SK-N-SH (cell line): ENCODE measurements at regions not wholly inside any gene's neighbourhood (a gene's known extent, or its start where the extent isn't known, plus 50 kb on each side); places are given as distances from the start of the nearest gene placed in this dataset.

Experiments
- CHD2 ChIP-seq: fragments of 150-350 bp; IDR thresholded peaks from 2 replicates; pipeline ENCODE4 v1.6.1; 2018; ENCODE audit warnings: low read length; ENCODE audit not compliant: partially characterized antibody
- ELF1 ChIP-seq: IDR thresholded peaks from 2 replicates; pipeline ENCODE4 v1.4.0; 2012
- FOSL2 ChIP-seq: IDR thresholded peaks from 2 replicates; pipeline ENCODE4 v1.4.0; 2012; ENCODE audit warnings: low read depth, mild to moderate bottlenecking, moderate library complexity, borderline replicate concordance
- JUND ChIP-seq: IDR thresholded peaks from 2 replicates; pipeline ENCODE4 v1.4.0; 2012
- POLR2AphosphoS5 ChIP-seq: IDR thresholded peaks from 2 replicates; pipeline ENCODE4 v1.6.1; 2012; ENCODE audit warnings: low read depth, low read length
- RAD21 ChIP-seq: IDR thresholded peaks from 2 replicates; pipeline ENCODE4 v1.6.1; 2012; ENCODE audit warnings: mild to moderate bottlenecking, low read length
- RFX5 ChIP-seq: IDR thresholded peaks from 2 replicates; pipeline ENCODE4 v1.6.1; 2012; ENCODE audit warnings: mild to moderate bottlenecking, improper control_type of control experiment, low read length
- RXRA ChIP-seq: IDR thresholded peaks from 2 replicates; pipeline ENCODE4 v1.4.0; 2012; ENCODE audit warnings: low read depth, mild to moderate bottlenecking, borderline replicate concordance
- SIN3A ChIP-seq: IDR thresholded peaks from 2 replicates; pipeline ENCODE4 v1.6.1; 2012; ENCODE audit warnings: low read depth, mild to moderate bottlenecking, low read length, moderate library complexity, borderline replicate concordance
- TAF1 ChIP-seq: IDR thresholded peaks from 2 replicates; pipeline ENCODE4 v1.6.1; 2012; ENCODE audit warnings: low read depth, mild to moderate bottlenecking, low read length, moderate library complexity, borderline replicate concordance
- YY1 ChIP-seq: IDR thresholded peaks from 2 replicates; pipeline ENCODE4 v1.4.0; 2012; ENCODE audit warnings: low read depth, mild to moderate bottlenecking
- TF ChIP-seq, protein P1 (sequence below): fragments of 200-600 bp; sonication (generic); IDR thresholded peaks from 2 replicates; pipeline ENCODE4 v1.6.1; 2017; ENCODE audit warnings: antibody characterized with exemption, mild to moderate bottlenecking, moderate library complexity
- TF ChIP-seq, protein P2 (sequence below): fragments of 150-350 bp; IDR thresholded peaks from 2 replicates; pipeline ENCODE4 v1.6.1; 2017; ENCODE audit warnings: antibody characterized with exemption, low read length, low read depth, borderline replicate concordance
- TF ChIP-seq, protein P3 (sequence below): IDR thresholded peaks from 2 replicates; pipeline ENCODE4 v1.4.0; 2012; ENCODE audit warnings: low read depth

DNA sequence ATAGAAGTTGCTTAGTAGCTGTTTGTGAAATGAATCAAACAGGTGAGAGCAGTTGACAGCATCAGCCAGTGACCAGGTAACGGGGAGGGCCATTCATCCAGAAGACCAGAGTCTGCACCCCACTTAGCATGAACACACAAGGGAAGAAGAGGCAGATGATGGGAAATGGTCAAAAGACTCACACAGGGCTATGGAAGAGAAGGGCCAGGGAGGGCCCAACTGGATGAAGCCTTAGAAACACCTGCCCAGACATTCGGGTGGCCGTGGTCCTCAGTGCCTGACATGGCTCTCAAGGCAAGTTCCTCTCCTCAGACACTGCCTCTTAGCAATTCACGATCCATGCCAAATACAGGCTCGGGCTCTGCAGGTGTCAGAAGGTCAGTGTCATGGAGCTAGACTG lies 354.1 kb downstream of the TCERG1L start:
- no peak for TF ChIP-seq CHD2
- TF ChIP-seq RAD21 = no peak
- TF ChIP-seq RXRA = no peak
- TF ChIP-seq FOSL2 = no peak
- TF ChIP-seq, protein P1, sequence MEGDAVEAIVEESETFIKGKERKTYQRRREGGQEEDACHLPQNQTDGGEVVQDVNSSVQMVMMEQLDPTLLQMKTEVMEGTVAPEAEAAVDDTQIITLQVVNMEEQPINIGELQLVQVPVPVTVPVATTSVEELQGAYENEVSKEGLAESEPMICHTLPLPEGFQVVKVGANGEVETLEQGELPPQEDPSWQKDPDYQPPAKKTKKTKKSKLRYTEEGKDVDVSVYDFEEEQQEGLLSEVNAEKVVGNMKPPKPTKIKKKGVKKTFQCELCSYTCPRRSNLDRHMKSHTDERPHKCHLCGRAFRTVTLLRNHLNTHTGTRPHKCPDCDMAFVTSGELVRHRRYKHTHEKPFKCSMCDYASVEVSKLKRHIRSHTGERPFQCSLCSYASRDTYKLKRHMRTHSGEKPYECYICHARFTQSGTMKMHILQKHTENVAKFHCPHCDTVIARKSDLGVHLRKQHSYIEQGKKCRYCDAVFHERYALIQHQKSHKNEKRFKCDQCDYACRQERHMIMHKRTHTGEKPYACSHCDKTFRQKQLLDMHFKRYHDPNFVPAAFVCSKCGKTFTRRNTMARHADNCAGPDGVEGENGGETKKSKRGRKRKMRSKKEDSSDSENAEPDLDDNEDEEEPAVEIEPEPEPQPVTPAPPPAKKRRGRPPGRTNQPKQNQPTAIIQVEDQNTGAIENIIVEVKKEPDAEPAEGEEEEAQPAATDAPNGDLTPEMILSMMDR = no peak
- no peak for TF ChIP-seq POLR2AphosphoS5
- no peak for TF ChIP-seq ELF1
- TF ChIP-seq SIN3A = no peak
- TF ChIP-seq JUND = no peak
- TF ChIP-seq, protein P2, sequence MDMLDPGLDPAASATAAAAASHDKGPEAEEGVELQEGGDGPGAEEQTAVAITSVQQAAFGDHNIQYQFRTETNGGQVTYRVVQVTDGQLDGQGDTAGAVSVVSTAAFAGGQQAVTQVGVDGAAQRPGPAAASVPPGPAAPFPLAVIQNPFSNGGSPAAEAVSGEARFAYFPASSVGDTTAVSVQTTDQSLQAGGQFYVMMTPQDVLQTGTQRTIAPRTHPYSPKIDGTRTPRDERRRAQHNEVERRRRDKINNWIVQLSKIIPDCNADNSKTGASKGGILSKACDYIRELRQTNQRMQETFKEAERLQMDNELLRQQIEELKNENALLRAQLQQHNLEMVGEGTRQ = no peak
- TF ChIP-seq YY1 = no peak
- TF ChIP-seq, protein P3, sequence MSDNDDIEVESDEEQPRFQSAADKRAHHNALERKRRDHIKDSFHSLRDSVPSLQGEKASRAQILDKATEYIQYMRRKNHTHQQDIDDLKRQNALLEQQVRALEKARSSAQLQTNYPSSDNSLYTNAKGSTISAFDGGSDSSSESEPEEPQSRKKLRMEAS = no peak
- TF ChIP-seq RFX5 = no peak
- no peak for TF ChIP-seq TAF1
